ENCODE measurements at regions not wholly inside any gene's neighbourhood (a gene's known extent, or its start where the extent isn't known, plus 50 kb on each side); places are given as distances from the start of the nearest gene placed in this dataset.

DNA sequence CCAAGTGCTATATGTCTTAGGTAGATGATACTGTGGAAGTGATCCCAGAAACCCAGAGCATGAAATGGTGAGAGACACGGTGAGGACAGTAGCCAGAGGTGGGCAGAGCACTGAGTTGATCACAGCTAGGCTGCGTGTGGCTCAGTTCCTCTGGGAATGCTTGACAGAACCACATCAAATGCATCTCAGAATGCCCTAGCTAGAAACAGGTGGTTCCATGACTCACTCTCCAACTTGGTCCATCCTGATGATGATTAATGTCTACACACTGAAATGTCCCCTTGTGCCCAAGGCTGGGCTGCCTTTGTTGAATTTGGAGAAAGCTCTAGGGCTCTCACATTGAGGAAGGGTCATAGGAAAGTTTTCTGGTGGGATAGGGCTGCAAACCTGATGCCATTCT lies 113.6 kb downstream of the ZNF518B start:
- H3K36me3 ChIP-seq, result no peaks in the 10 kb centered on the region
- ATAC-seq, result no peak
- H3K27ac ChIP-seq, result no peak overlapping the region
- H3K27me3 ChIP-seq, result no peaks in the 10 kb centered on the region
- no peak overlapping the region for H3K4me3 ChIP-seq
- intact Hi-C loops (cut with DNase I), result no loop called here
- no peak for DNase-seq
- TF ChIP-seq, protein P1, sequence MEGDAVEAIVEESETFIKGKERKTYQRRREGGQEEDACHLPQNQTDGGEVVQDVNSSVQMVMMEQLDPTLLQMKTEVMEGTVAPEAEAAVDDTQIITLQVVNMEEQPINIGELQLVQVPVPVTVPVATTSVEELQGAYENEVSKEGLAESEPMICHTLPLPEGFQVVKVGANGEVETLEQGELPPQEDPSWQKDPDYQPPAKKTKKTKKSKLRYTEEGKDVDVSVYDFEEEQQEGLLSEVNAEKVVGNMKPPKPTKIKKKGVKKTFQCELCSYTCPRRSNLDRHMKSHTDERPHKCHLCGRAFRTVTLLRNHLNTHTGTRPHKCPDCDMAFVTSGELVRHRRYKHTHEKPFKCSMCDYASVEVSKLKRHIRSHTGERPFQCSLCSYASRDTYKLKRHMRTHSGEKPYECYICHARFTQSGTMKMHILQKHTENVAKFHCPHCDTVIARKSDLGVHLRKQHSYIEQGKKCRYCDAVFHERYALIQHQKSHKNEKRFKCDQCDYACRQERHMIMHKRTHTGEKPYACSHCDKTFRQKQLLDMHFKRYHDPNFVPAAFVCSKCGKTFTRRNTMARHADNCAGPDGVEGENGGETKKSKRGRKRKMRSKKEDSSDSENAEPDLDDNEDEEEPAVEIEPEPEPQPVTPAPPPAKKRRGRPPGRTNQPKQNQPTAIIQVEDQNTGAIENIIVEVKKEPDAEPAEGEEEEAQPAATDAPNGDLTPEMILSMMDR (IDR thresholded peaks at IDR 0.05), result no peak
- H3K9me3 ChIP-seq, result no peaks in the 10 kb centered on the region
- no peaks in the 10 kb centered on the region for H3K4me1 ChIP-seq

DNA sequence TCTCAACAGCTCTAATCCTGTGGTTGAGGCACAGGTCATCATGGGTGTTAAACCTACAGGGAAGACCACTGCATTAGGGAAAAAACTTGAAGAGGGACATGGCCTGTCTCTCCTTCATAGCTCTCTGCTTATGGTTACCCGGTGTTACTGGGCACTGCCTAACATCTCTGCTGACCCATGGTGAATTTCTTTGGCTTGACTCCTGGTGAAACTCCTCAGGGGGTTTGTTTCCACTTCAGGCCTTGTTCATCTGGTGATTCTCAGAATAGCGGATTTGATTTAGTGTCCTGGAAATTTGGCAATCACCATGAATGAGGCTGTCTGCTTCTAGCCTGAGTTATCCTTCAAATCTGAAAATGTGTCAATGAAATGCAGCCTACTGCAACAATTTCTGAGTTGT lies 114.4 kb downstream of the ZNF518B start:
- intact Hi-C loops (cut with DNase I), result no loop called here
- ATAC-seq, result no peak
- H3K27me3 ChIP-seq, result no peaks in the 10 kb centered on the region

DNA sequence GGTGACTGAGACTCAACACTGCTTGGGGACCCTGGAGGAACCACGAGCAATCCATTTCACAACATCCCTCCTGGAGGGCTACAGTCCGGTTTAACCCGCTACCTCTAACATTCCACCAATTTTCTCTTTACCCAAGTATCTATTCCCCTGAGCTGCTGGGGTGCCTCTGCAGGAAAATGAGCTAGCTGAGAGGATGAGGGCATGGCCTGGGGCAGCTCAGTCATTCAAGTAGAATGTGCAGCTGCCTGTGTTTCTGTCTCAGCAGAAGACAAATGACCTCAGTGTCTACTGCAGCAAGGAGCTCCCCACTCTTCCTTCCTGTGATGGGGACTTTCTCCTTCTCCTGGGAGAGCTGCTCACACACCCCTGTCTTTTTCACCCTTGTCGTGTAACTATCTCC lies 120.8 kb downstream of the ZNF518B start:
- Histone ChIP-seq H3K27me3 (no peaks in the 10 kb centered on the region), H3K36me3 (no peaks in the 10 kb centered on the region), H3K9me3 (no peaks in the 10 kb centered on the region), H3K27ac (no peak overlapping the region), H3K4me3 (no peak overlapping the region), H3K4me1 (no peaks in the 10 kb centered on the region)
- DNase-seq, result no peak
- intact Hi-C loops (cut with DNase I), result no loop called here
- TF ChIP-seq, protein P1 (IDR thresholded peaks at IDR 0.05), result no peak
- ATAC-seq, result no peak

More for the DNA sequence above, 114.4 kb downstream of the ZNF518B start:
- H3K9me3 ChIP-seq, result no peaks in the 10 kb centered on the region
- no peaks in the 10 kb centered on the region for H3K4me1 ChIP-seq
- no peak for DNase-seq
- H3K36me3 ChIP-seq, result no peaks in the 10 kb centered on the region
- H3K27ac ChIP-seq, result no peak overlapping the region
- no peak overlapping the region for H3K4me3 ChIP-seq
- TF ChIP-seq, protein P1 (IDR thresholded peaks at IDR 0.05), result no peak

DNA sequence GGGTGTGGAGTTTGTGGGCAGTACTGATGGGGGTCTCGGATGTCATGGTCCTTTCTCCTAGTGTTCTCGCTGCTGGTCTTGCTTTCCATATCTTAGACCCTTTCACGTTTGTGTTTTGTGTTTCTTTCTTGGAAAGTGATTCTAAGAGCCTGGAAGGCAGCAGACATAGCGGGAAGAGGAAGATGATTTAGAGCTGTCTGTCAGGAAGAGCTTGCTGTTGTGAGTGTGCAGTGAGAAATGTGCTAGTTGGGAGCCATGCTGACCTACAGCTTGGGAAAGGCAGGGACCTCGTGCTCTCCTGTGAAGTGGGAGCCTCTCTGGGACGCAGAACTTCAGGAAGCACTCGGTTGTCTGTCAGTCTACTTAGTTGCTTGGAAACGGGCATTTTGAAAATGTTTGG lies 122.2 kb downstream of the ZNF518B start:
- TF ChIP-seq, protein P1 (IDR thresholded peaks at IDR 0.05), result no peak
- intact Hi-C loops (cut with DNase I), result no loop called here
- Histone ChIP-seq H3K9me3 (no peaks in the 10 kb centered on the region), H3K36me3 (no peaks in the 10 kb centered on the region), H3K4me3 (no peak overlapping the region), H3K27me3 (no peaks in the 10 kb centered on the region), H3K27ac (no peak overlapping the region), H3K4me1 (no peaks in the 10 kb centered on the region)
- DNase-seq (no peak), ATAC-seq (no peak)

DNA sequence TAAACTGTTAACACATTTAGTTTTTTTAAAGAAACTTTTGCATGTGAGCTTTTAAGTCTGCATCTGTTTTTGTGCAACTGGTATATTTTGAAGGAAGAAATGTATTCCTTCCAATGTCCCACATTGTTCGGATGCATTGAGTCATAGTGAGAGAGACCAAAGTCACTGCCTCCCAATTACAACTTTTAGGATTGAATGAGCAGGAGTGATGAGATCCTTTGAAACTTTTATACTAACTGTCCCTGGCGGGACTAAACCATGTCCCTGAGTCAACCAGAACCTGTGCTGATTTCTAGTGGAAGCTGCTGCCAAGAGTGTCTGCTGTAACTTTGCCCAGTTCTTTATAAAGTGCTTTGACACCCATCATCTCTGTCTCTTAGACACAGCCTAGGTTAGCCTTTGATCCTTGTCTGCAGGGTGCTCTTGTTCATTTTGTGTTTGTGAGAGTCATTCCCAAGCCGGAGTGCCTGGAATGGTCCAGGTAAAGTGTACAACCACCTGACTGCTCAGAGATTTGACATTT lies 122.7 kb downstream of the ZNF518B start:
- Histone ChIP-seq H3K4me3 (no peak overlapping the region), H3K36me3 (no peaks in the 10 kb centered on the region), H3K27ac (no peak overlapping the region), H3K27me3 (no peaks in the 10 kb centered on the region), H3K9me3 (no peaks in the 10 kb centered on the region), H3K4me1 (no peaks in the 10 kb centered on the region)
- intact Hi-C loops (cut with DNase I), result no loop called here
- DNase-seq (no peak), ATAC-seq (no peak)
- TF ChIP-seq, protein P1 (IDR thresholded peaks at IDR 0.05), result no peak

Data from left lung (tissue), 4 donors.